ENCODE measurements at regions not wholly inside any gene's neighbourhood (a gene's known extent, or its start where the extent isn't known, plus 50 kb on each side); places are given as distances from the start of the nearest gene placed in this dataset.

GRCh38 chr18:22691946-22692710, 241.0 kb upstream of the RBBP8 start:
- in situ Hi-C loops (cut with MboI; ENCODE audit: low sequenced_read_pairs): no loop called here

- in situ Hi-C loops (cut with MboI; ENCODE audit: low sequenced_read_pairs): no loop called here
Observed at GRCh38 chr18:22694954-22695353, 238.2 kb upstream of the RBBP8 start.

- in situ Hi-C loops (cut with MboI; ENCODE audit: low sequenced_read_pairs): no loop called here
Observed at GRCh38 chr18:22695674-22696073, 237.5 kb upstream of the RBBP8 start.

- in situ Hi-C loops (cut with MboI; ENCODE audit: low sequenced_read_pairs): no loop called here
Observed at GRCh38 chr18:22697561-22697960, 235.6 kb upstream of the RBBP8 start.

- in situ Hi-C loops (cut with MboI; ENCODE audit: low sequenced_read_pairs): no loop called here
Observed at GRCh38 chr18:22698711-22699110, 234.4 kb upstream of the RBBP8 start.

GRCh38 chr18:22699629-22700028, 233.5 kb upstream of the RBBP8 start:
- in situ Hi-C loops (cut with MboI; ENCODE audit: low sequenced_read_pairs): loop anchor here (25.0 kb wide), 1 partner anchor 787 kb away; no protein-coding TSS in a partner anchor

- in situ Hi-C loops (cut with MboI; ENCODE audit: low sequenced_read_pairs): loop anchor here (25.0 kb wide), 1 partner anchor 789 kb away; no protein-coding TSS in a partner anchor
Observed at GRCh38 chr18:22700920-22701319, 232.2 kb upstream of the RBBP8 start.

- in situ Hi-C loops (cut with MboI; ENCODE audit: low sequenced_read_pairs): loop anchor here (25.0 kb wide), 1 partner anchor 789 kb away; no protein-coding TSS in a partner anchor
Observed at GRCh38 chr18:22701326-22701725, 231.8 kb upstream of the RBBP8 start.

- in situ Hi-C loops (cut with MboI; ENCODE audit: low sequenced_read_pairs): loop anchor here (25.0 kb wide), 1 partner anchor 789 kb away; no protein-coding TSS in a partner anchor
Observed at GRCh38 chr18:22701795-22702194, 231.3 kb upstream of the RBBP8 start.

- in situ Hi-C loops (cut with MboI; ENCODE audit: low sequenced_read_pairs): loop anchor here (25.0 kb wide), 1 partner anchor 791 kb away; no protein-coding TSS in a partner anchor
Observed at GRCh38 chr18:22702806-22703205, 230.3 kb upstream of the RBBP8 start.

- in situ Hi-C loops (cut with MboI; ENCODE audit: low sequenced_read_pairs): loop anchor here (25.0 kb wide), 1 partner anchor 792 kb away; no protein-coding TSS in a partner anchor
Observed at GRCh38 chr18:22703883-22704585, 229.1 kb upstream of the RBBP8 start.

GRCh38 chr18:22704586-22704918, 228.6 kb upstream of the RBBP8 start:
- in situ Hi-C loops (cut with MboI; ENCODE audit: low sequenced_read_pairs): loop anchor here (25.0 kb wide), 1 partner anchor 792 kb away; no protein-coding TSS in a partner anchor

- in situ Hi-C loops (cut with MboI; ENCODE audit: low sequenced_read_pairs): loop anchor here (25.0 kb wide), 1 partner anchor 793 kb away; no protein-coding TSS in a partner anchor
Observed at GRCh38 chr18:22705328-22705727, 227.8 kb upstream of the RBBP8 start.

- in situ Hi-C loops (cut with MboI; ENCODE audit: low sequenced_read_pairs): loop anchor here (25.0 kb wide), 1 partner anchor 794 kb away; no protein-coding TSS in a partner anchor
Observed at GRCh38 chr18:22706025-22706424, 227.1 kb upstream of the RBBP8 start.

GRCh38 chr18:22709288-22710060, 223.7 kb upstream of the RBBP8 start:
- in situ Hi-C loops (cut with MboI; ENCODE audit: low sequenced_read_pairs): loop anchor here (25.0 kb wide), 1 partner anchor 797 kb away; no protein-coding TSS in a partner anchor

GRCh38 chr18:22710673-22711191, 222.4 kb upstream of the RBBP8 start:
- in situ Hi-C loops (cut with MboI; ENCODE audit: low sequenced_read_pairs): loop anchor here (25.0 kb wide), 1 partner anchor 798 kb away; no protein-coding TSS in a partner anchor

GRCh38 chr18:22711192-22711685, 221.9 kb upstream of the RBBP8 start:
- in situ Hi-C loops (cut with MboI; ENCODE audit: low sequenced_read_pairs): loop anchor here (25.0 kb wide), 1 partner anchor 799 kb away; no protein-coding TSS in a partner anchor

- in situ Hi-C loops (cut with MboI; ENCODE audit: low sequenced_read_pairs): loop anchor here (25.0 kb wide), 1 partner anchor 801 kb away; no protein-coding TSS in a partner anchor
Observed at GRCh38 chr18:22713511-22713910, 219.6 kb upstream of the RBBP8 start.

- in situ Hi-C loops (cut with MboI; ENCODE audit: low sequenced_read_pairs): loop anchor here (25.0 kb wide), 1 partner anchor 805 kb away; no protein-coding TSS in a partner anchor
Observed at GRCh38 chr18:22717536-22717935, 215.6 kb upstream of the RBBP8 start.

- in situ Hi-C loops (cut with MboI; ENCODE audit: low sequenced_read_pairs): loop anchor here (25.0 kb wide), 1 partner anchor 811 kb away; no protein-coding TSS in a partner anchor
Observed at GRCh38 chr18:22723221-22723620, 209.9 kb upstream of the RBBP8 start.
